Naive thymus-derived CD8-positive, alpha-beta T cell (primary cell): ENCODE measurements at regions not wholly inside any gene's neighbourhood (a gene's known extent, or its start where the extent isn't known, plus 50 kb on each side); places are given as distances from the start of the nearest gene placed in this dataset.
"Not testable (repeated sequence)": the region's sequence is repeated elsewhere in the genome, so short reads cannot be mapped to it uniquely, and the experiment has no call there.

ENCODE experiments used
- ATAC-seq, 2 donors: fragments of 150-1000 bp; cut with Tn5 transposase in 1 of 2; sonication (Bioruptor Pico), chemical (Tn5 transposase) in 1 of 2; 1 replicate in 1 of 2; 2 replicates in 1 of 2; pipeline ENCODE4 v1.10.0; 2021; ENCODE audit warnings: mild to moderate bottlenecking in 2 of 2, moderate library complexity in 2 of 2
- POLR2A ChIA-PET: fragments of 350-600 bp; sonication (Branson Sonifier 250); formaldehyde crosslinking; loops from one replicate; lab custom pipeline; 2021; ENCODE audit warnings: antibody characterized with exemption; lab: Charles Lee
- DNase-seq, 10 donors: peaks; one replicate each; pipeline versions ENCODE4 v3.0.0 to v3.0.0-alpha.2; 2020 to 2022
- H3K27ac Mint-ChIP-seq, 10 donors: one replicate each; pipeline ENCODE4 v1.8.0; 2020 to 2022; ENCODE audit warnings: mild to moderate bottlenecking in 10 of 10, mixed read lengths in 10 of 10, moderate library complexity in 4 of 10, inconsistent platforms in 1 of 10
- H3K27me3 Mint-ChIP-seq, 5 donors: one replicate each; pipeline ENCODE4 v1.8.0; 2021 to 2022; ENCODE audit warnings: mixed read lengths in 5 of 5
- H3K36me3 Mint-ChIP-seq, 3 donors: one replicate each; pipeline ENCODE4 v1.8.0; 2020 to 2022; ENCODE audit warnings: mixed read lengths in 3 of 3, mild to moderate bottlenecking in 2 of 3, inconsistent platforms in 1 of 3
- H3K4me1 Mint-ChIP-seq, 4 donors: one replicate each; pipeline ENCODE4 v1.8.0; 2021 to 2022; ENCODE audit warnings: mixed read lengths in 4 of 4
- H3K4me3 Mint-ChIP-seq, 10 donors: one replicate each; pipeline ENCODE4 v1.8.0; 2020 to 2022; ENCODE audit warnings: mild to moderate bottlenecking in 10 of 10, mixed read lengths in 10 of 10, moderate library complexity in 6 of 10, inconsistent platforms in 1 of 10
- H3K9me3 Mint-ChIP-seq, 9 donors: one replicate each; pipeline ENCODE4 v1.8.0; 2020 to 2022; ENCODE audit warnings: mixed read lengths in 9 of 9, mild to moderate bottlenecking in 3 of 9, inconsistent platforms in 1 of 9, moderate library complexity in 1 of 9

DNA sequence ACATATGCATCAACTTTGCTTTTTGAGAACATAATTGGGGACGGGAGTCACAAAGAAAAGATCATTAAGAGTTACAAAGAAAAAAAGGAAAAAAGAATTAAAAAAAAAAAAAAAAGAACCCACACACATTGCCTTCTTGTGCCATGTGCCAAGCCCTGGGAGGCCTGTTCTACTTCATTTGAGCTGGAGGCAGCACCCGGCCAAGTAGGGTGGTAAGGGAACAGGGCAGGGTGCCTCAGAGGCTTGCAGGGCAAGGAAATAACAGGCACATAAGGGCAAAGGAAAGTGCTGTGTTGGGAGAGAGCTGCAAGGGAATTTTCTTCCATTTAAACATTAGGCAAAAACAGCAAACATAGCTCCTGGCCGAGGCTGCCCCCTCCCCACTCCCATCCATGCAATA is 418.0 kb downstream of the TMEM182 start:
- Mint-ChIP-seq H3K36me3 (no peaks in the 10 kb centered on the region), H3K4me1 (no peaks in the 10 kb centered on the region), H3K4me3 (no peak overlapping the region), H3K27ac (no peak overlapping the region), H3K27me3 (peaks cover 0 to 3% (median 0%) of the 10 kb centered on the region in 5 donors), H3K9me3 (peaks cover 0 to 11% (median 5%) of the 10 kb centered on the region in 9 donors)
- DNase-seq (no peak), ATAC-seq (no peak)
- POLR2A ChIA-PET = no interaction called here

DNA sequence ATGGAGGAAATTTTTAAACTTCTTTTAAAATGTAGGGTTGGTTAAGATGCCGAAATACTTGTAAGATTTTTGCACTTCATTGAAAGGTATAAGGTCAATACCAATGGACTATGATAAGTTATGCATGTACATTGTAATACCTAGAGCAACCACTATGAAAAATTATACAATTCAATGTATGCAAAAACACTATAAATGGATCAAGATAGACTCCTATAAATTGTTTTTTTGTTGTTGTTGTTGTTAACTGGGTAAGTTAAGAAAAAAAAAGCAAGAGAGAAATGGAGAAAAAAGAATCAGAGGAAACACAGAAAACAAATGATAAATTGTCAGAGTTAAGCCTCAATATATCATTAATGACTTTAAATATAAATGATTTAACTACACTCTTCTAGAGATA is 421.2 kb downstream of the TMEM182 start:
- no peak for ATAC-seq
- Mint-ChIP-seq H3K27ac (no peak overlapping the region), H3K4me3 (no peak overlapping the region), H3K27me3 (peaks cover 0 to 2% (median 0%) of the 10 kb centered on the region in 5 donors), H3K9me3 (peaks cover 0 to 23% (median 3%) of the 10 kb centered on the region in 9 donors), H3K4me1 (no peaks in the 10 kb centered on the region), H3K36me3 (no peaks in the 10 kb centered on the region)
- POLR2A ChIA-PET = no interaction called here
- DNase-seq = no peak

DNA sequence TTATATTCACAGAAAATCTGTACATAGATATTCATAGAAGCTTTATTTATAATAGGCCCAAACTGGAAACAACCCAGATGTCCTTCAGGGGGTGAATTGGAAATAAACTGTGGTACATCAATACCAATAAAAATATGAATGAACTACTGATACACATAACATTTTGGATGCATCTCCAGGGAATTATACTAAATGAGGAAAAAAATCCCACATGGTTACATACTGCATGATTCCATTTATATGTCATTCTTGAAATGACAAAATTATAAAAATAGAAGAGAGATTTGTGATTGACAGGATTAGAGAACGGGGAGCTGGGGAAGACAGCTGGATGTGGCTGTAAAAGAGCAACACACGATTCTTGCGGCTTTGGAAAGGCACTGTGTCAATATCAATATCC is 435.0 kb downstream of the TMEM182 start:
- ATAC-seq (no peak), DNase-seq (no peak)
- H3K4me1 Mint-ChIP-seq = no peaks in the 10 kb centered on the region
- POLR2A ChIA-PET = no interaction called here
- peaks cover 0 to 21% (median 6%) of the 10 kb centered on the region in 9 donors for H3K9me3 Mint-ChIP-seq
- H3K27ac Mint-ChIP-seq = no peak overlapping the region
- H3K36me3 Mint-ChIP-seq = peaks cover 0 to 10% (median 0%) of the 10 kb centered on the region in 3 donors
- no peaks in the 10 kb centered on the region for H3K27me3 Mint-ChIP-seq
- no peak overlapping the region for H3K4me3 Mint-ChIP-seq

DNA sequence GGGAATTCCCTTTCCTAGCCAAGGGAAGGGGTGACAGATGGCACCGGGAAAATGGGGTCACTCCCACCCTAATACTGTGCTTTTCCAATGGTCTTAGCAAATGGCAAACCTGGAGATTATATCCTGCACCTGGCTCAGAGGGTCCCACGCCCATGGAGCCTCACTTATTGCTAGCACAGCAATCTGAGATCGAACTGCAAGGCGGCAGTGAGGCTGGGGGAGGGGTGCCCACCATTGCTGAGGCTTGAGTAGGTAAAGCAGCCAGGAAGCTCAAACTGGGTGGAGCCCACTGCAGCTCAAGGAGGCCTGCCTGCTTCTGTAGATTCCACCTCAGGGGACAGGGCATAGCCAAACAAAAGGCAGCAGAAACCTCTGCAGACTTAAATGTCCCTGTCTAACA is 438.9 kb downstream of the TMEM182 start:
- H3K27ac Mint-ChIP-seq, DNase-seq, H3K4me3 Mint-ChIP-seq, H3K4me1 Mint-ChIP-seq, H3K27me3 Mint-ChIP-seq, ATAC-seq, POLR2A ChIA-PET, H3K36me3 Mint-ChIP-seq: not testable (repeated sequence)
- peaks cover 0 to 38% (median 19%) of the 10 kb centered on the region in 9 donors for H3K9me3 Mint-ChIP-seq

DNA sequence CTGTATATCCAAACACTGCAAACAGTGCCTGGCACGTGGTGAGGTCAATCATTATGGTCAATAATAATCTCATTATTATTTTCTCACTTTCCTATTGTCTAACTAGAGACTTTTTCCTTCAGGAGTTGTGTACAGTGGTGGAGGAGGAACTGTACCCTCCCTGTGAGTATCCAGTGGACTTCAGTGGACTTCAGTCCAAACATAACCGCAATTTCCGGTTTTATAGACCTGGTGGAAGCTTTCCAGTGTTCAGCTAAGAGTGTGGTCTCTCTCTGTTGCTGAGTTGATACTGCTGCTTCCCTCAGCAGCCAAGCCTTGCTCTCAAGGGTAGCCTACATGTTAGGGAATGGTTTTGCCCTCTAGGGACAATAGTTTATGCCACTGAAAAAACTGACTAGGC is 447.1 kb downstream of the TMEM182 start:
- Mint-ChIP-seq H3K27me3 (peaks cover 0 to 4% (median 0%) of the 10 kb centered on the region in 5 donors), H3K36me3 (no peaks in the 10 kb centered on the region)

DNA sequence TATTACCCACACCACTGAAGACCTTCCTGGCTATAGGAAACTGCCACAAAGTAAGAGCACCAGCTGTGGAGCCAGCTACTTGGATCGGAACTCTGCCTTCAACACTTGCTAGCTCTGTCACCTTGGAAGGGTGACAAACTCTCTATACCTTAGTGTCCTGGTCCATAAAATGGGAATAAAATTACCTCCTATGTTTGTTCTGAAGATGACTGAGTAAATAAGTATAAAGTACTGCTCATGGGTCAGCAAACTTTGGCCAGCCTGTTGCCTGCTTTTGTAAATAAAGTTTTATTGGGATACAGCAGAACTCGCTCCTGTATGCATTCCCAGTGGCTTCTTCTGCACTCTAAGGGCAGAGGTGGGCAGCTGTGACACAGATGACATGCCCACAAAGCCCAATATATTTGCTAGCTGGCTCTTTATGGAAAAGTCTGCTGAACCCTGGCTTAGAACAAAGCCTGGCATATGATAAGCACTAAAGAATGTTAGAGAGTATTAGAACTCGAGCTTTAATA is 451.3 kb downstream of the TMEM182 start:
- no peak for ATAC-seq
- POLR2A ChIA-PET = no interaction called here
- DNase-seq = no peak
- Mint-ChIP-seq H3K4me3 (no peak overlapping the region), H3K27me3 (peaks cover 0 to 4% (median 0%) of the 10 kb centered on the region in 5 donors), H3K4me1 (no peaks in the 10 kb centered on the region), H3K9me3 (peaks cover 0 to 5% (median 2%) of the 10 kb centered on the region in 9 donors), H3K27ac (no peak overlapping the region), H3K36me3 (no peaks in the 10 kb centered on the region)

More for the DNA sequence above, 447.1 kb downstream of the TMEM182 start:
- H3K4me1 Mint-ChIP-seq = no peaks in the 10 kb centered on the region
- H3K27ac Mint-ChIP-seq = no peak overlapping the region
- H3K9me3 Mint-ChIP-seq = peaks cover 0 to 11% (median 2%) of the 10 kb centered on the region in 9 donors
- ATAC-seq (no peak), DNase-seq (no peak)
- POLR2A ChIA-PET = no interaction called here
- no peak overlapping the region for H3K4me3 Mint-ChIP-seq

DNA sequence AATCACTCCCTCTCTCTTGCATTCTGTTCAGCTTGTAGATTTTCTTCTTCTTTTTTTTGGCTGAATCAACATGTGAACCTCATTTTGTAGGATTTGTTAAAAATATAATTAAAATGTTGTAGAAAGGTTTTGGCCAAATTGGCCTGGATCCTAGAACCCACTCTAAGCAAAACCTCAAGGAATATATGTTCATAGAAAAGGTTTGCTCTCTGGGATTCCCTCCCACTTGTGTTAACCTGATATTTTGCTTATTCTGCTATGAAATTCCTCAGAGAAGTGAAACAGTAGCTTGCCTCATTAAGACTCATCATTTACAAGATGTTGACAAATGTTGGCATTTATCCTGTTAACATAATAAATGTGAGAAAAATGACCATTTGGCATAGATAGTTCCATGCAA is 456.7 kb downstream of the TMEM182 start:
- H3K27me3 Mint-ChIP-seq = peaks cover 0 to 3% (median 2%) of the 10 kb centered on the region in 5 donors
- H3K4me1 Mint-ChIP-seq = no peaks in the 10 kb centered on the region
- ATAC-seq (no peak), DNase-seq (no peak)
- H3K36me3 Mint-ChIP-seq = no peaks in the 10 kb centered on the region
- peaks cover 0 to 9% (median 5%) of the 10 kb centered on the region in 9 donors for H3K9me3 Mint-ChIP-seq
- H3K4me3 Mint-ChIP-seq = no peak overlapping the region
- no peak overlapping the region for H3K27ac Mint-ChIP-seq
- POLR2A ChIA-PET = no interaction called here

DNA sequence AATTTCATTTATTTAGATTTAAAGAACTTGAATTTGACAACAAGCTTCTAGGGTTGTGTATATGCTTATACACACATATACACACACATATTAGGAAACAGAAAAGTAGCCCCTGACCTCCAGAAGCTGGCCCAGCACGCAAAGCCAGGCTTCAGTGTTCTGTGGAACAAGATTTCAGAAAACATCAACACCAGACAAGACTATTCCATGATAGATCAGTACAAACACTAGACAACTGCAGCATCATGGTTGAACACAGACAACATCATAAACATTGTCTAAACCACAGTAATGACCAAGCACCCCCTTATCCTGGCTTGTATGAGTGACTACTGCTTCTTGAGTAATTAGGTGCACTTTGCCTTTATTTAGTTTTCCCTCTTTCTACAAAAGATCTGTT is 457.6 kb downstream of the TMEM182 start:
- H3K4me3 Mint-ChIP-seq = no peak overlapping the region
- peaks cover 0 to 9% (median 5%) of the 10 kb centered on the region in 9 donors for H3K9me3 Mint-ChIP-seq
- no peak for DNase-seq
- no peaks in the 10 kb centered on the region for H3K36me3 Mint-ChIP-seq
- peaks cover 0 to 3% (median 2%) of the 10 kb centered on the region in 5 donors for H3K27me3 Mint-ChIP-seq
- no peaks in the 10 kb centered on the region for H3K4me1 Mint-ChIP-seq
- H3K27ac Mint-ChIP-seq = no peak overlapping the region
- ATAC-seq = no peak
- POLR2A ChIA-PET = no interaction called here

DNA sequence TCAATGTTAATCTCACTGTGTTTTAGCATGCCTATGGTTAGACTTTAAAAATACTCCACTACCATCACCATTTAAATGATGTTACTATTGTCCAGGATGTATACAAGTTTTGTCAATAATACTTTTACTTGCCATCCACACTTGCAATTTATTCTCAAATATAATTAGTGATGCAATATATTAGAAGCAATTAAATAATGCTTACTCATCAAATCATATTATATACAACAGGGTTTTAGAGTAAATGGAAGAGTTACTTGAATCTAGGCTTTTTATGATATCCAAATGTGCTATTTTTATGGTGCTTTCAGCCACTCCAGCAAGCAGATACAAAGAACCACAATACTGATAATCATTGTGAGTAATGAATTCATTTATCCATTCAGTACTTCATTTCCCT is 461.1 kb downstream of the TMEM182 start:
- no peaks in the 10 kb centered on the region for H3K4me1 Mint-ChIP-seq
- peaks cover 0 to 9% (median 2%) of the 10 kb centered on the region in 9 donors for H3K9me3 Mint-ChIP-seq
- no peak overlapping the region for H3K4me3 Mint-ChIP-seq
- H3K27ac Mint-ChIP-seq = no peak overlapping the region
- DNase-seq (no peak), ATAC-seq (no peak)
- peaks cover 0 to 3% (median 0%) of the 10 kb centered on the region in 5 donors for H3K27me3 Mint-ChIP-seq
- no peaks in the 10 kb centered on the region for H3K36me3 Mint-ChIP-seq
- POLR2A ChIA-PET = no interaction called here

DNA sequence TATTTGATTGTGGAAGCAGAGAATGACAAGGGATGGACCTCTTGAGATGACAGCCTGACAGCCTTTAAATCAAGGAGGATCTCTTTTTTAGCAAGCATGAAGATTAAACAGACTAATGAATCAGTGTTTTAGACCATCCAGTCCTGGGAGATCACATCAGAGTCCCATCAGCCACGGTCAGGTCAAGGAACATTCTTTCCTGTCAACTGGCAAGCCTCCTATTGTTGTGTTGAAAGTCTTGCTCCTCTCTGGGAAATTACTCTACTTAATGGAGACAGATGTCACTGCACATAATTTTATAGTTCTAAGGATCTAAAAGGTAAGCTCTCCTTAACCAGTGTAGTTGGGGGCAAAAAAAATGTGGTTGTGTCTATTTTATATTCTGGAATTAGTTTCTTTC is 469.0 kb downstream of the TMEM182 start:
- Mint-ChIP-seq H3K4me1 (no peaks in the 10 kb centered on the region), H3K9me3 (peaks cover 0 to 15% (median 4%) of the 10 kb centered on the region in 9 donors), H3K36me3 (no peaks in the 10 kb centered on the region), H3K27me3 (no peaks in the 10 kb centered on the region), H3K4me3 (no peak overlapping the region), H3K27ac (no peak overlapping the region)
- POLR2A ChIA-PET = no interaction called here
- no peak for DNase-seq
- no peak for ATAC-seq

DNA sequence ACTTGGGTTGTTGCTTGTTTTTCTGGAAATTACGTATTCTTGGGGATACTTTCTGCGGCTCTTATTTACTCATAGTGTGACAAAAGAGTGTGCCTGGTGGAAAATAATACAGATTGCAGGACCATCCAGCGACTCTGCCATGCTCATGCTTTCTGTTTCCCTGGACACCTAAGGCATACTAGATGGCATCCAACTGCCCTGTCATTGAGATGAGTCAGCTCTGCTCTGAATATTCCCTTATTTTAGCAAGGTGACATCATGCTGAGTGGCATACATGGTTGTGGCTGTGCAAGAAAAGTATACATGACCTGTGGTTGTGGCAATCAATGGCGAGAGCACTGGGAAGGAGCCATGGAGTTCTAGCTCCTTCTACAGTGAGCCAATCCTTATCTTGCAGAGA is 471.0 kb downstream of the TMEM182 start:
- H3K4me1 Mint-ChIP-seq = no peaks in the 10 kb centered on the region
- POLR2A ChIA-PET = no interaction called here
- no peaks in the 10 kb centered on the region for H3K27me3 Mint-ChIP-seq
- ATAC-seq = no peak
- H3K4me3 Mint-ChIP-seq = no peak overlapping the region
- no peak for DNase-seq
- no peaks in the 10 kb centered on the region for H3K36me3 Mint-ChIP-seq
- H3K27ac Mint-ChIP-seq = no peak overlapping the region
- peaks cover 0 to 20% (median 4%) of the 10 kb centered on the region in 9 donors for H3K9me3 Mint-ChIP-seq

DNA sequence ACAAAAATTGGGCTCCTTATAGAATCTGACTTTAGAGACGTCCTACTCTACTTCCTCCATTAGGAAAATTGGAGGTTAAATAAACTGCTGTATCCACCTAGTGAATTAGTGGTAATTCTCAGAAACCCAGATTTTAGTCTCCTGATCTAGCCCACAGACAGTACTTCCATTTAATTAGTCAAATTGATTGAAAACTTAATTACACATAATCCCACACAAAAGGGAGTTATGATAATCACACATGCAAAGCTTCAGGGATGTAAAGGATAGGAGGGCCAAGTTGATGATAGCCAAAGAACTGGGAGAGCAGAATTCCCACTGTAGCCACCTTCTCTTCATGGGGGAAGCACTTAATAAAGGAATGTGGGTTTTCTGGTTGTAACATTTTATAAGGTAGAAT is 471.9 kb downstream of the TMEM182 start:
- ATAC-seq (no peak), DNase-seq (no peak)
- Mint-ChIP-seq H3K27me3 (peaks cover 0 to 2% (median 0%) of the 10 kb centered on the region in 5 donors), H3K36me3 (no peaks in the 10 kb centered on the region), H3K4me3 (no peak overlapping the region), H3K9me3 (peaks cover 0 to 27% (median 6%) of the 10 kb centered on the region in 9 donors), H3K27ac (no peak overlapping the region), H3K4me1 (no peaks in the 10 kb centered on the region)
- POLR2A ChIA-PET = no interaction called here

DNA sequence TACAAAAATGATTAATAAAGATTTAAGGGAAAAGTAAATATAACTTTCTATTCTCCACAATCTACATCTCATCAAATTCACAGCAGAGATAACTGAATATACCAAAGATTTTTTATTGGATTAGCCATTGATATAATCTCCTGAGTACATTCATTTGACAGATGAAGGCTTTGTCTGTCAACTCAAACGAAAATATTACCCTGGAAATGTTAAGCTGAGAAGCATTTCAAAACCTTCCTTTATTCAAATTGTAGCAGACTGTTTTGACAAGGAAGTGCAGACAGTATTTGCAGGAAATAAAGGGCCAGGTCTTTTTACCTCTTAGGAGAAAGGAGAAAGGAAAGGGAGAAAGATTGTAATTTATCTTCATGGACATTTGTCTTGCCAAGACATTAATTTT is 473.5 kb downstream of the TMEM182 start:
- POLR2A ChIA-PET = no interaction called here
- H3K9me3 Mint-ChIP-seq = peaks cover 0 to 26% (median 4%) of the 10 kb centered on the region in 9 donors
- peaks cover 0 to 2% (median 0%) of the 10 kb centered on the region in 5 donors for H3K27me3 Mint-ChIP-seq
- no peak overlapping the region for H3K27ac Mint-ChIP-seq
- DNase-seq = no peak
- H3K4me1 Mint-ChIP-seq = no peaks in the 10 kb centered on the region
- no peak for ATAC-seq
- no peak overlapping the region for H3K4me3 Mint-ChIP-seq
- no peaks in the 10 kb centered on the region for H3K36me3 Mint-ChIP-seq

DNA sequence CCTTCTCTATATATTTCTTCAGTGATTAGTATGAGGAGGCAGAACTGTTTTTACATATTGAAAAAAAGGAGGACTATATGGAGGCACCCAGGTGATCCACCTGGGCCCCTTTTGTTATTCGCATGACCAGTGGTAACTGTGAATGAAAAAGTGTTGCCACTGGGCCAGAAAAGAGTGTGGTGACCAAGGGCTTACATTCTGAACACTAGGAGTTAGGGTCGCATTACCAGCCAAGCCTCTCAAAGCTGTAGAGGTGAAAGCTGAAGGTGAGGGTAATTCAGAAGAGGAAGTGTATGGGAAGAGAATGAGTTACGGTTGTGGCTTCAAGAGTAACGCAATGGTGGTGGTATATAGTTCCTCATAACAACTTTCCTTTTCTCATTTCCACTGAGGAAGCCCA is 487.6 kb downstream of the TMEM182 start:
- H3K36me3 Mint-ChIP-seq = no peaks in the 10 kb centered on the region
- peaks cover 0 to 21% (median 8%) of the 10 kb centered on the region in 9 donors for H3K9me3 Mint-ChIP-seq
- H3K27me3 Mint-ChIP-seq = no peaks in the 10 kb centered on the region
- ATAC-seq (no peak), DNase-seq (no peak)
- no peak overlapping the region for H3K4me3 Mint-ChIP-seq
- POLR2A ChIA-PET = no interaction called here
- H3K27ac Mint-ChIP-seq = no peak overlapping the region
- no peaks in the 10 kb centered on the region for H3K4me1 Mint-ChIP-seq
